Activated naive CD4-positive, alpha-beta T cell treated with Interleukin-2 at 50 U/mL for 16 hours (primary cell): ENCODE measurements at regions not wholly inside any gene's neighbourhood (a gene's known extent, or its start where the extent isn't known, plus 50 kb on each side); places are given as distances from the start of the nearest gene placed in this dataset.

Experiments
- DNase-seq: peaks from one replicate; pipeline ENCODE4 v3.0.0-alpha.2; 2020

DNA sequence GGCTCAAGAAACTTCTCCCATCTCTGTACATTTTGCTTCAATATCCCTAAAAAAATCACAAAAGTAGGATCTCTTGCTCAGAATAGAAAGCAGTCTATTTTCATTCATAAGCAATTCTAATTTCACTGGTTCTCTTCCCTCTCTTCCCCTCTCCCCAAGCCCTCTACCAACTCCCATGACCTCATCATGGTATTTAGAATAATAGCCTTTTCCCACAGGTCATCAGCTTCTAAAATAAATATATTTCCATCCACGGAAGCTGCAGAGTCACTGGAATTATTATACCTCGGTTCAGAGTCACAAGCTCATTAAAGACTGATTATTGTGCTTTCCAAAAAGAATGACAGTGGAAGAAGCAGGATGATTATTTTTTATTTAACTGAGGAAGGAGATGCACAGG, 84.2 kb upstream of the ADRA1B start:
- DNase-seq, result no peak

DNA sequence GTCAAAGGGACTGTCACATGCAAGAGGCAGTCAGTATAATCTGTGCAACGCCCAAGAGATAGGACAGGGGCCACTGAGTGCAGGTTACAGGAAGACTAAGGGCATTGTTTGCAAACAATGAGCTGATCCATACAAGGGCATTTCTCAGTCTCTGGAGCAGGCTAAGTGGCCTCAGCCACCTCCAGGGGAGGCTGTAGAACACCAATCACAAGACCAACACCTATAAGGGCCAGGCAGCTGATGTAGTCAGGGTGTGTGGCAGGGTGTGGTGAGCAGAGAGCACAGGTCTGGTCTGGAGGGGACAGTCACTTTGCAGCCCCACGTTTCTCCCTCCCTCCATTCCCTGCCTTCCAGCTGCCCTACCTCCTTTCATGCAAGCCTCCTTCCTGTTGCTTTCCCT, 83.2 kb upstream of the ADRA1B start:
- no peak for DNase-seq

DNA sequence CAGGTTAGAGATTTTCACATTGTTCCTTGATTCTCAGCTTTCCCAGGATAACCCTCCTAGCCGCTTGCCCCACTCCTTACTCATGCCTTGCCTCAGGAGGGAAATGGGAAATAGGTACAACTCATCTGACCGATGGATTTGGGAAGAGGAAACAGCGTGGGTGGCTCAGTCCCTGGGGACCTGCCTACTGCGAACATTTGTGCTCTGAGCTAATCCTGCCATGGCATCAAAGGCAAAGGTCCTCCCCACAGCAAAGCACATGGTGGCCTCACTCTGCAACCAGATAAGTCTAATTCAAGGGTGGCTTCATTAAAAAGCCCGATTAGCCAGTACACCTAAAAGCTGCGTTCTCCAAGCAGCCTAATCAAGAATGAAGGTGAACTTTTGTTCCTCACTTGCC, 82.4 kb upstream of the ADRA1B start:
- DNase-seq, result no peak

DNA sequence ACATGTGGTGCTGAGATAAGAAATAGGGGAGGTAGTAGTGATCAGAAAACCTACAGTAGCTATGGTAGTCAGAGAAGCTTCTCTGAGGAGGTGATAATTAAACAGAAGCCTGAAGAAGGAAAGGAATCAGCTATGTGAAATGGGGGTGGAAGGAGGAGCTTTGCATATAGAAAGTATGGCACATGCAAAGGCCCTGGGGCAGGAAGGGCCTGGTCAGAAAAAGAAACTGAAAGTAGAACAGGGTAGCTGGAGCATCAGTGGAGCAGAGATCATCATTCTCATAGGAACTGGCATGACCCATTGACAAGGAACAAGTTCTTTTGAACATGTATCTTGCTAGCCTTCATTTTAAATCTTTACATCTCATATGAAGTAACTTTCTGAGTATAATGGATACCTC, 80.7 kb upstream of the ADRA1B start:
- no peak for DNase-seq

DNA sequence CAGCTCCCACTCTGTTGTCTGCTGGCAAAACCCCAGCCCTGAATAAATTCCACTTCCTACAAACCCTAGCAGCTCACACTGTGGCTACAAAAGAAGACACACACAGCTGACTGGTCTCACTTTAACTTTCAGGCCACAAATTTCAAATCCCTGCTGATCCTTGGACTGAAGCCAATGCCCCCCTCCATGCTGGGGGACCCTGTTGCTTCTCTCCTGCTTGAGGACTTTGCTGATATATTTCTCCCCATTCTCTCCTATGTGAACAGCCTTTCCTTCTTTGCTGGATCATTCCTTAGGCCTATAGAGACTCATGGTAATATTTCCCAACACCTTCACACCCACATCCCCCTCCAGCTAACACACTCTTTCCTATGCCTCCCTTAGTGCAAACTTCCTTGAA, 79.6 kb upstream of the ADRA1B start:
- no peak for DNase-seq

DNA sequence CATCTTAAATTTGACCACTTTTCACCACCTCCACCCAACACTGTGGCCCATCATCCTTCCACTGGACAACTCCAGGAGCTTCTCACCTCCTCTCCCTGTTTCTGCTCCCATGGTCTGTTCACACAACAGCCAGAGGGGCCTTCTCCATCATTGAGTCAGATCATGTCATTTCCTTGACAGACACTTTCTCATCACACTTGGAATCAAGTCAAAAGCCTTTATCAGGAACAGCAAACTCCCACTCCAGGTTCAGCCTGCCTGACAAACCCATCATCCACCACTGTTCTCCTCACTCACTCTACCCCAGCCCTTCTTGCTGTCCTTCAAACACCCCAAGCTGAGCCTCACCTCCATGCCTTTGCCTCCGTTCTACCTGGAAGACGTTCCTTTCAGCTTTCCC, 78.4 kb upstream of the ADRA1B start:
- no peak for DNase-seq

DNA sequence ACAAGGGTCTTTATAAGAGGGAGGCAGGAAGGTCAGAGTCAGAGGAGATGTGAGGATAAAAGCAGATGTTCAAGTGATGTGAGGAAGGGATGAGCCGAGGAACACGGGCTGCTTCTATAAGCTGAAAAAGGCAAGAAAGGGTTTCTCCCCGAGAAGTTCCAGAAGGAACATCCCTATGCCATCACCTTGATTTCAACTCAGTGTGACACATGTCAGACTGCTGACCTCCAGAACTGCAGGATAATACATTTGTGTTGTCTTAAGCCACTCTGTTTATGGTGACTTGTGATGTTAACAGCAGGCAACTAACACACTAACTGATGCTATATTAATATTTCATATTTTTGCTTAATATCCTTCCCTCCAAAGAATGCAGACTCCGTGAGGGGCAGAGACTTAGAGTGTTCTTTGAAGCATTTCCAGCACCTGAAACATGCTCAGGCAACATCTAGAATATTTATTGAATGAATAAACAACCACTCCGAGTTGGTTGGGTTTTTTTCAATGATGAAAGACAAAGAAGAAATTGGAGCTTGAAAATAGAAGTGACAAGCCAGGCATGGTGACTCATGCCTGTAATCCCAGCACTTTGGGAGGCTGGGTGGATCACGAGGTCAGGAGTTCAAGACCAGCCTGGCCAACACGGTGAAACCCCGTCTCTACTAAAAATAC, 77.6 kb upstream of the ADRA1B start:
- no peak for DNase-seq

DNA sequence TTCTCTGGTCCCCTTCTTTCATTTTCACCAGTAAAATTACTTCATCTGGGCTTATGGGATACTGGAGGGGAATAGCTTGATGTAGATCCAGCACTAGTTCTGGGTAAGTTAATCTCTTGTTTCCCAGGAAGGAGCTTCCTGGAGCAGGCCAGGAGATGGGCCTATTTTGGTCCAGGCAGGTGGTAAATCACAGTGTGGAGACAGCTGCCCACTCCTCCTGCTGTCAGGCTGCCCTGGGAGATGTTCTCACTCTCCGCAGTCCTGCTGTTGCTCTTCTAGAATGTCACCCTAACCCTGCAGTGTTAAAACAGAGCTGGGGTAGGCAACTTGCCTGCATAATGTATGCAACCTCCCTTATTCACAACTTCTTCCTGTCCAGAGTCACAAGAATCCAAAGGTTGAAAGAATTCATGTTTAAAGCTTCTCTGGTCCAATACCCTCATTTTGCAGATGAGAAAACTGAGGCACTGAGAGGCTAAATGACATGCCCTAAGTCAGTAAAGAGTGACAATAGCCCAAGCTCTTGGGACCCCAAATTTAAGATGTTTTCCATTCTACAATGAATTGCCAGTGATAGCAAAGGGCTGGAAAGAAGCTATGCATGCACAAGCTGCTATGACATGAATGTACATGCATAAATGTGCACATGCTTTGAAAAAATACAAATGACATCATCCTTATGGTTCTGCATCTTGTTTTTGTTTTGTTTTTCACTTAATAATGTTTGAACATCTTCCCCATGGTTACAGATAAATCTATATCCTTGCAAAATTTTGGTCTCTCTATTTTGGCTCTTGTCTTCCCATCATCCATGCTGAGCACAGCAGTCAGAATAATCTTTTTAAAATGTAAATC, 71.8 kb upstream of the ADRA1B start:
- DNase-seq, result no peak

DNA sequence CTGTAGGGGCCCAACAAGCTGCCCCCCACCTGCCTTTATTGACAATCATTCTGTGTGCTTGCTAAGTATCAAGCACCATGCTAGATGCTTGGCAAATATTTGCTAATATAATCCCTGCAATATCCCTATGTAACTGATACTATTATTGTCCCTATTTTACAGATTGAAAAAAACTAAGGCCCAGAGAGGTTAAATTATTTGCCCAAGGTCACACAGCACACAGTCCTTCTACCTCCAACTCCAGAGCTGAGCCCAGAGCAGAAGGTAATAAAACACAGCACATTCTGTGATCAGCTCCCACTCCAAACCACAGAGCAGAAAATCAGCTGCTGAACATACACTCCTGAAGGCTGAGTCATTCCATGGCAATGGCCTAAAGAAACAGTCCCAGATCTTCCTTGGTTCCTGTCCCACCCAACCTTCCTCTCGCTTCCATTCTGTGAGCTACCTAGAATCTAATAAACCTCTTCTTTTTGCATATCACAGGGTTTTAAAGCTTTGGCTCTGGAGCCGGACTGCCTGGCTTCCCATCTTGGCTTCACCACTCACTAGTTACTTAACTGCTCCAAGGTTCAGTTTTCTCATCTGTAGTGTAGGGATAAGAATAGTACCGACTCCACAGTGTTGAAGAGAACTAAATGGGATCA, 66.7 kb upstream of the ADRA1B start:
- no peak for DNase-seq

DNA sequence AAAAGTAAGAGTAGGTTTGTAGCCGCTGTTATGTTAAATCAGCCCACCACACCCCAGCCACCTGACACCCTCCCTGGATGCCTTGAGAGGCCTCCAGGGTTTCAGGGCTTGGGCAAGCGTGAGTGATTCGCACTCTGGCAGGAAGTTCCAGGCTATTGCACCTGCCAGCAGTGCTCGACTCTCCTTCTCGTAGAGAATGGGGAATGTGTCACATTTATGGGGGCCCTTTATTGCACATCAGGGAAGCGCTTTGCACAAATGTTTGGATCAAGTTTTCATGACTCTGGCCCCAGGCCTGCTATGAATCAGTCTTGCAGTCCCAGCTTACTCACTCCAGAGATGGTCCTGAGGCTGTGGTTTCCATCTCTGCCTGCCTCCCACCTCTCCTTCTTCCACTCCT, 66.1 kb upstream of the ADRA1B start:
- DNase-seq, result no peak

DNA sequence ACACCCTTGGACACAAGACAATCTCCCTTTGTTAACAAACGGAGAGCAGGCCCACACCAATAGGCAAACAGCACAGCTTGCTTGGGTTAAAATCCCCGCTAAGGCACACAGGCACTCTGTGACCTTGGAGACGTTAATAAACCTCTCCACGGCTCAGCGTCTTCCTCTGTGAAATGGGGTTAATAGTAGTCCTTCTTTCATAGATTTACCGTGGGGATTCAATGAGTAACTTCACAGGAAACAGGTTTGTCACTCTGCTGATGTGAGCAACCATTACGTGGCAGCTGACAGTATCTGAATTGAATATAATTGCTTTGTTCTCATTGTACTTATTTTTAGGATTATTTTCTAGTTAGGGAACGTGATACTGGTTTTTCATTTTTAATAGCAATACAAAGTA, 65.2 kb upstream of the ADRA1B start:
- DNase-seq, result no peak

DNA sequence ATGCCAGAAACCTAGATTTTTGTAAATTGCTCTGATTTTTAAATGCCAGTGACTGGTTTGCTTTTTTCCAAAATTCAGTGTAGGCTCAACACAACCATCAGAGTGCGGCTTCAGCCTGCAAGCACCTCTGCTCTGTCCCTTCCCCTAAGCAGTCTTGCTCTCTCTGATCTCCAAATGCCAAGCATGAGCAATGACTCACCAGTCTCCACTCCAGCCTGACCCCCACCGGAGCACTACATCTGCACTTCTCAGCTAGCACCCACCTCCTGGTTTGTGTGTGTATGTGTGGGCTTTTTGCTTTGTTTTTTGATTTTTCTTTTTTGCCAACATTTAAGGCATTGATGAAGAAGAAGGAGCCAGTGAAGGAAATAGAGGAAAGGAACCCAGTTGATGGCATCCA, 61.4 kb upstream of the ADRA1B start:
- DNase-seq, result no peak

DNA sequence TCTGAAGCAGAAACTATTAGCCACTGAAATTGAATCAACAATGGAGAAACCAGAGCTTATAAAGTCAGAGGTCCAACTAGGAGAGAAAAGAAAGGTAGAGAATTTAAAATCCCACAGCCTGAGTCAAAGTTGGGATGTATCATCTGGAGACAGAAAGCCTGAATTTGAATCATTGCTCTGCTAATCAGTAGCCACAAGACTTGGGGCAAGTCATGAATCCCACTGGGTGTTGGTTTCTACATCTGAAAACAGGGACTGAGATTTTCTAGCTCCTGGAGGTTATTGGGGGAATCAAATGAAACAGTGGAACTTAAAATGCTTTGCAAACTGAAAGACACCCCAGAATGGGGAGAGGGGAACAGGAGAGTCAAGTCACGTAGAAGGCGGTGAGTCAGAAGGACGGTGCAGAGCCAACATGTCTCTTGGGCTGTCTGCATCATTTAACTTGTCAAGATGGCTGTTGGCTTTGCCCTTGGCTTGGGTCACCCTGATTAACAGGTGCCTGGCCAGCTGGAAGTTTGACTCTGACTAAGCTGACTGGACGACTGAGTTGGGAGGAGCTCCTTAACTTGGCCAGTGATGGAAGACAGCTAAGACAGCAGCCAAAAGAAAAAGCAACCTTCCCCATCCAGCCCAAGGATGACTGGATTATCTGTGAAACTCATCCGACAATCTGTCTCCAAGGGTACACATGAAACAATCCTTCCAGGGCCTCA, 60.6 kb upstream of the ADRA1B start:
- no peak for DNase-seq

DNA sequence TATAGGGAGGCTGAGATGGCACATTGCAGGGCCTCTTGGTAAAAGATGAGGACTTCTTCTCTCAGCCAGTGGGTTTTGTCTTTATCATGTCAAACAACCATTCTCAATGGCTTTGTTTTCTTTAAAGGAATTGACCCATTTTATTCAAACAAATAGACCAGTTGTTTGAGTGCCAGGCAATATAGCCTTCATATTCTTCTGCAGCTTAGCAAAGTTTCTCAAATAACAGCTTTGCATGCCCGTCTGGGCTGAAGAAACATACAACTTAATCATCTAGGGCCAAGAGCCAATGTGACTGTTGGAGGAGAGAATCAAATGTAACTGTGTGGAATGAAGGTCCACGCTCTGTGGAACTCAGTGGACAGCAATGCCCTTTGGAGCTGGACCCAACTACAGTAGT, 57.4 kb upstream of the ADRA1B start:
- no peak for DNase-seq

DNA sequence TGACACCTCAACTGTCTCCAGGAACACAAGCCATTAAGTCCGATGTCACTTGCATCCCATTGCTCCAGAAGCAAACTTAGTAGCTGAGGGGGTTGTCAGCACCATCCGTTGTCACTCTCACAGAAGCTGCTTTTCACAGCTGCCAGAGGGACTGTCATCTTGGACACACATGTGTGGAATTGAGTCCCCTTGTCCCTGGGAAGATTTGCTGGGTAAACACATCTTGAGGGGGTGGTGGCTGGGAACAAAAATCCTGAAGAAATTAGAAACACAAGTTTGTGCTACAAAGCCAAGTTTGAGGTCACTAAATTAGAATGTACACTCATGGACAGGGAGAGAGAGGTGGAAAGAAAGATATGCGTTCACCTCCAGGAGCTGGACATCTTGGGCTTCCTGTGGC, 55.2 kb upstream of the ADRA1B start:
- no peak for DNase-seq

DNA sequence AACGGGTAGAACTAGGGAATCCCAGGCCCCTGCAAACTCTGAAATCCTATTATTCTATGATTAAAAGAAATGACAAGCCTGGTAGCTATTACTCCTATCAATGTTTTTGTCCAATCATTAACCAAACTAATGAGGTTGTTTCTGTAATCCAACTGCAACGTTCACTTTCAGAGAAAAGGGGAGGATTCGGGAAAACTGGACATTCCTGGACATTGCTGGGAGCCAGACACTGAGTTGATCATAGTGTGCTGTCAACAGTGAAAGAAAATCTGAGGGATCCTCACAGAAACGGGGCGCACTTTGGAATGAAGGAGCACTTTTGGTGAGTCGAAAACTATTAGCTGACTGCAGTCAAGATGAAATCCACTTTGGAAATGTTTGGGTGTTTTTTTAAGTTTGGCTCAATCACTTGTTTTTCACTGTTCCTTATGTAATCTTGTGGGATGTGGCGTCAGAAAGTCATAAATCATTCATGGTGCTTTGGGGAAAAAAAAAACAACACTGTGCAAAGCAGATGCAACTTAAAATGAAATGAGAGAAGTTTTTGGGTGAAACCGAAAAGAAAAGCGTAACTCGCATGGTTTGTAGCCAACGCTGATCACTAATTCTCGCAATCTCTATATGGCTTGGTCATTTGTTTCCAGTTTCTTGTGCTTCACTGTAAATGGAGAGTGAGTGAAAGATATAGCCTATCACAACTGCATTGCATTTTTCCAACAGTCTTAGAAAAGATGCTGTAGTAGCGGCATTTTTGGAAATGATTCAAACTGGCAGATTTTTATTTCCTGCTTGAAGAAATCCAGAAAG, 51.2 kb upstream of the ADRA1B start:
- DNase-seq, result no peak

DNA sequence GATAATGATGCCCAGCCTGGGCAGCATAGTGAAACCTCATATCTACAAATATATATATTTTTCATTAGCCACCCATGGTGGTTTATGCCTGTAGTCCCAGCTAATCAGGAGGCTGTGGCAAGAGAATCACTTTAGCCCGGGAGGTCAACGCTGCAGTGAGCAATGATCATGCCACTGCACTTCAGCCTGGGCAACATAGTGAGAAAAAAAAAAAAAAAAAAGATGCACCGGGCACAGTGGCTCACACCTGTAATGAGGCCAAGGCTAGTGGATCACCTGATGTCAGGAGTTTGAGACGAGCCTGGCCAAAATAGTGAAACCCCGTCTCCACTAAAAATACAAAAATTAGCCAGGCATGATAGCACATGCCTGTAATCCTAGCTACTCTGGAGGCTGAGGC, 50.2 kb upstream of the ADRA1B start:
- DNase-seq, result no peak
